ENCODE measurements at regions not wholly inside any gene's neighbourhood (a gene's known extent, or its start where the extent isn't known, plus 50 kb on each side); places are given as distances from the start of the nearest gene placed in this dataset.

DNA sequence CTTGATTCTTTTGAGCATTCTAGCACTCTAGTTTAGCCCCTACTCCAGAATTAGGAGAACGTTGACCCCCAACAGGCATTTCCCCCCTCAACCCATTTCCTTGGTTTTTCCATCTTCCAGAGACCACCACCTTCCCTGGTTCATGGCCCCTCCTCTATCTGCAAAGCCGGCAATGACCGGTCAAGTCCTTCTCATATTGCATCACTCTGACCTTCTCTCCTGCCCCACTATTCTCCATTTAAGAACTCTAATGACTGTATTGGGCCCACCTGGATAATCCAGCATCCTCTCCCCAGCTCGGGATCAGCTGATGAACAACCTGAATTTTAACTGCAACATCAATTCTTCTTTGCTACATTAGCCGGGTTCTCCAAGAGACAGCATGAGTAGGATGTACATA lies 437.4 kb downstream of the NPHP4 start (continued):
- TF ChIP-seq, protein P1, sequence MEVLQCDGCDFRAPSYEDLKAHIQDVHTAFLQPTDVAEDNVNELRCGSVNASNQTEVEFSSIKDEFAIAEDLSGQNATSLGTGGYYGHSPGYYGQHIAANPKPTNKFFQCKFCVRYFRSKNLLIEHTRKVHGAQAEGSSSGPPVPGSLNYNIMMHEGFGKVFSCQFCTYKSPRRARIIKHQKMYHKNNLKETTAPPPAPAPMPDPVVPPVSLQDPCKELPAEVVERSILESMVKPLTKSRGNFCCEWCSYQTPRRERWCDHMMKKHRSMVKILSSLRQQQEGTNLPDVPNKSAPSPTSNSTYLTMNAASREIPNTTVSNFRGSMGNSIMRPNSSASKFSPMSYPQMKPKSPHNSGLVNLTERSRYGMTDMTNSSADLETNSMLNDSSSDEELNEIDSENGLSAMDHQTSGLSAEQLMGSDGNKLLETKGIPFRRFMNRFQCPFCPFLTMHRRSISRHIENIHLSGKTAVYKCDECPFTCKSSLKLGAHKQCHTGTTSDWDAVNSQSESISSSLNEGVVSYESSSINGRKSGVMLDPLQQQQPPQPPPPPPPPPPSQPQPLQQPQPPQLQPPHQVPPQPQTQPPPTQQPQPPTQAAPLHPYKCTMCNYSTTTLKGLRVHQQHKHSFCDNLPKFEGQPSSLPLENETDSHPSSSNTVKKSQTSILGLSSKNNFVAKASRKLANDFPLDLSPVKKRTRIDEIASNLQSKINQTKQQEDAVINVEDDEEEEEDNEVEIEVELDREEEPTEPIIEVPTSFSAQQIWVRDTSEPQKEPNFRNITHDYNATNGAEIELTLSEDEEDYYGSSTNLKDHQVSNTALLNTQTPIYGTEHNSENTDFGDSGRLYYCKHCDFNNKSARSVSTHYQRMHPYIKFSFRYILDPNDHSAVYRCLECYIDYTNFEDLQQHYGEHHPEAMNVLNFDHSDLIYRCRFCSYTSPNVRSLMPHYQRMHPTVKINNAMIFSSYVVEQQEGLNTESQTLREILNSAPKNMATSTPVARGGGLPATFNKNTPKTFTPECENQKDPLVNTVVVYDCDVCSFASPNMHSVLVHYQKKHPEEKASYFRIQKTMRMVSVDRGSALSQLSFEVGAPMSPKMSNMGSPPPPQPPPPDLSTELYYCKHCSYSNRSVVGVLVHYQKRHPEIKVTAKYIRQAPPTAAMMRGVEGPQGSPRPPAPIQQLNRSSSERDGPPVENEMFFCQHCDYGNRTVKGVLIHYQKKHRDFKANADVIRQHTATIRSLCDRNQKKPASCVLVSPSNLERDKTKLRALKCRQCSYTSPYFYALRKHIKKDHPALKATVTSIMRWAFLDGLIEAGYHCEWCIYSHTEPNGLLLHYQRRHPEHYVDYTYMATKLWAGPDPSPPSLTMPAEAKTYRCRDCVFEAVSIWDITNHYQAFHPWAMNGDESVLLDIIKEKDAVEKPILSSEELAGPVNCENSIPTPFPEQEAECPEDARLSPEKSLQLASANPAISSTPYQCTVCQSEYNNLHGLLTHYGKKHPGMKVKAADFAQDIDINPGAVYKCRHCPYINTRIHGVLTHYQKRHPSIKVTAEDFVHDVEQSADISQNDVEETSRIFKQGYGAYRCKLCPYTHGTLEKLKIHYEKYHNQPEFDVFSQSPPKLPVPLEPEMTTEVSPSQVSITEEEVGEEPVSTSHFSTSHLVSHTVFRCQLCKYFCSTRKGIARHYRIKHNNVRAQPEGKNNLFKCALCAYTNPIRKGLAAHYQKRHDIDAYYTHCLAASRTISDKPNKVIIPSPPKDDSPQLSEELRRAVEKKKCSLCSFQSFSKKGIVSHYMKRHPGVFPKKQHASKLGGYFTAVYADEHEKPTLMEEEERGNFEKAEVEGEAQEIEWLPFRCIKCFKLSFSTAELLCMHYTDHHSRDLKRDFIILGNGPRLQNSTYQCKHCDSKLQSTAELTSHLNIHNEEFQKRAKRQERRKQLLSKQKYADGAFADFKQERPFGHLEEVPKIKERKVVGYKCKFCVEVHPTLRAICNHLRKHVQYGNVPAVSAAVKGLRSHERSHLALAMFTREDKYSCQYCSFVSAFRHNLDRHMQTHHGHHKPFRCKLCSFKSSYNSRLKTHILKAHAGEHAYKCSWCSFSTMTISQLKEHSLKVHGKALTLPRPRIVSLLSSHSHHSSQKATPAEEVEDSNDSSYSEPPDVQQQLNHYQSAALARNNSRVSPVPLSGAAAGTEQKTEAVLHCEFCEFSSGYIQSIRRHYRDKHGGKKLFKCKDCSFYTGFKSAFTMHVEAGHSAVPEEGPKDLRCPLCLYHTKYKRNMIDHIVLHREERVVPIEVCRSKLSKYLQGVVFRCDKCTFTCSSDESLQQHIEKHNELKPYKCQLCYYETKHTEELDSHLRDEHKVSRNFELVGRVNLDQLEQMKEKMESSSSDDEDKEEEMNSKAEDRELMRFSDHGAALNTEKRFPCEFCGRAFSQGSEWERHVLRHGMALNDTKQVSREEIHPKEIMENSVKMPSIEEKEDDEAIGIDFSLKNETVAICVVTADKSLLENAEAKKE (CRISPR knock-in tag; IDR thresholded peaks at IDR 0.05) = no peak
- TF ChIP-seq POLR2AphosphoS5 (IDR thresholded peaks at IDR 0.05; ENCODE audit: low read depth) = no peak
- TF ChIP-seq ZNF331 (CRISPR knock-in tag; IDR thresholded peaks at IDR 0.05; ENCODE audit: low read depth) = no peak
- no peak for TF ChIP-seq EZH2phosphoT487 (IDR thresholded peaks at IDR 0.05; ENCODE audit: unreplicated experiment)
- TF ChIP-seq STAT1 (IDR thresholded peaks at IDR 0.05; ENCODE audit: unreplicated experiment) = no peak
- no peak for TF ChIP-seq JUNB (IDR thresholded peaks at IDR 0.05; ENCODE audit: unreplicated experiment)

DNA sequence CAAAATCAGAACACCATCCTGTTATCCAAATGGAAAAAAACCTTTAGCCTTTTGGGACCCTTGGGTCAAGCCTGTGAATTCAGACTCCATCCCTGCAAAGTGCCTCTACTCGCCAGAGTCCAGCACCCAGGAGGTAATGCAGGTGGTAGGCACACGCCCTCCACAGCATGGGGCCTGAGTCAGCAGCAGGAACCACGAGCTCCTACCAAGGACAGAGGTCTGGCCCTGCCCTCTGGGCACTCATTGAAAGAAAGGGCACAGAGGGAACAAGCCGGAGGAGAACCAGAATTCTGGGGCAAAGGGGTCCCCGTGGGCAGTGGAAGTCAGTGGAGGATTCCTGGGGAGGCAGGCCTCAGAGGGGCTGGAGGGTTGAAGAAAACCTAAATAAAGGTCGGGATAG lies 438.1 kb downstream of the NPHP4 start:
- Mint-ChIP-seq H3K27ac (no peak overlapping the region), H3K4me1 (no peaks in the 10 kb centered on the region), H3K9me3 (peaks cover 38% of the 10 kb centered on the region), H3K4me3 (no peak overlapping the region), H3K27me3 (ENCODE audit: insufficient read depth, low read depth, poor library complexity) (peaks cover 14% of the 10 kb centered on the region), H3K36me3 (ENCODE audit: low read depth) (peaks cover 16% of the 10 kb centered on the region)
- Histone ChIP-seq H3F3A (replicated peaks; ENCODE audit: low read depth) (no peaks in the 10 kb centered on the region), H3K27me3 (ENCODE audit: insufficient read depth) (no peaks in the 10 kb centered on the region), H4K20me1 (replicated peaks; ENCODE audit: insufficient read depth) (no peaks in the 10 kb centered on the region), H2AFZ (no peak overlapping the region), H3K4me2 (no peak overlapping the region), H3K4me3 (no peak overlapping the region), H3K27ac (ENCODE audit: low read depth) (no peak overlapping the region), H3K36me3 (ENCODE audit: insufficient read depth) (no peaks in the 10 kb centered on the region; the same call in 1 of the 2 replicates), H3K79me2 (replicated peaks; ENCODE audit: insufficient read depth) (no peaks in the 10 kb centered on the region), H3K4me1 (ENCODE audit: insufficient read depth) (no peaks in the 10 kb centered on the region), H3K9me2 (ENCODE audit: insufficient read depth) (no peaks in the 10 kb centered on the region)
- ATAC-seq = no peak
- no peak for TF ChIP-seq POLR2AphosphoS5 (IDR thresholded peaks at IDR 0.05; ENCODE audit: low read depth)
- no peak for TF ChIP-seq CTCF (conservative IDR thresholded peaks at IDR 0.05; ENCODE audit: low read depth in 2 of 2)
- TF ChIP-seq JUNB (IDR thresholded peaks at IDR 0.05; ENCODE audit: unreplicated experiment) = no peak
- no peak for TF ChIP-seq STAT1 (IDR thresholded peaks at IDR 0.05; ENCODE audit: unreplicated experiment)
- TF ChIP-seq NANOG (IDR thresholded peaks at IDR 0.05; ENCODE audit: borderline replicate concordance) = no peak
- no peak for TF ChIP-seq EZH2 (IDR thresholded peaks at IDR 0.05; ENCODE audit: low read depth, unreplicated experiment)
- TF ChIP-seq ZNF114 (CRISPR knock-in tag; IDR thresholded peaks at IDR 0.05) = no peak
- TF ChIP-seq, protein P2, sequence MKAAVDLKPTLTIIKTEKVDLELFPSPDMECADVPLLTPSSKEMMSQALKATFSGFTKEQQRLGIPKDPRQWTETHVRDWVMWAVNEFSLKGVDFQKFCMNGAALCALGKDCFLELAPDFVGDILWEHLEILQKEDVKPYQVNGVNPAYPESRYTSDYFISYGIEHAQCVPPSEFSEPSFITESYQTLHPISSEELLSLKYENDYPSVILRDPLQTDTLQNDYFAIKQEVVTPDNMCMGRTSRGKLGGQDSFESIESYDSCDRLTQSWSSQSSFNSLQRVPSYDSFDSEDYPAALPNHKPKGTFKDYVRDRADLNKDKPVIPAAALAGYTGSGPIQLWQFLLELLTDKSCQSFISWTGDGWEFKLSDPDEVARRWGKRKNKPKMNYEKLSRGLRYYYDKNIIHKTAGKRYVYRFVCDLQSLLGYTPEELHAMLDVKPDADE (IDR thresholded peaks at IDR 0.05) = no peak
- TF ChIP-seq EZH2phosphoT487 (IDR thresholded peaks at IDR 0.05; ENCODE audit: unreplicated experiment) = no peak
- no peak for TF ChIP-seq CREB1 (CRISPR knock-in tag; IDR thresholded peaks at IDR 0.05; ENCODE audit: low read depth)
- DNase-seq (ENCODE audit: low spot score) = no peak
